ENCODE measurements at regions not wholly inside any gene's neighbourhood (a gene's known extent, or its start where the extent isn't known, plus 50 kb on each side); places are given as distances from the start of the nearest gene placed in this dataset.

DNA sequence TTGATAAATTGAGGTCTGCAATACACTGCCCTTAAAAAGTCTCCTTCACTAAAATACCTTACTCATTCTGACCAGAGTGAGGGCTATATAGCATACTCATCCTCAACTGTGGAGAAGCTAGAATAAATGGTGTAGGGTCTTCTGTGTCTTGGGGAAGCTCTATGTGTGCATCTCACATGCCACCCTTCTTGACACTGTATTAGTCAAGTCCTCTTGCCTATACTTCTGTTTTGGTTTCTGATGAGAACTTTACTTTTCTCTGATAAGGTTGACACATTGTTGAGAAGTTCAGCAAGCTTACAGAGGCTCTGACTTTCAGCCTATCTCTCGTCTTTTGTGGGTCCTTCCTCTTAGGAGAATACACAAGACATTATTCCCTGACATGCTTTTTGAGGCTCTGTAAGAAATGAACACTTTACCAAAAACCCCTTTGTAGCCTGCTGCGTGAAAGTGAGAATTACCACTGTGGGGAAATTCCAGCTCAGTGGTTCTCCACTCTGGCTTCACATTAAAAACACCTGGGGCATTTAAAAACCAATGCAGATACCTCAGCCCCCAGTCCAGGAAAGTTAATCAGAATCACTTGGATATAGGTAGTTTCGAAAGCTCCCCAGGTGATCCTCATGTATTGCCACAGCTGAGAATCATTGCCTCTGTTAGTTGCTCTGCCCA, 372.1 kb upstream of the HS3ST5 start:
- H3K4me1 ChIP-seq = no peaks in the 10 kb centered on the region
- no peaks in the 10 kb centered on the region for H3K27me3 ChIP-seq
- H3K9me3 ChIP-seq = no peaks in the 10 kb centered on the region
- DNase-seq = no peak
- intact Hi-C loops (cut with DNase I; ENCODE audit: low total_unique reads) = no loop called here
- no peak overlapping the region for H3K4me3 ChIP-seq
- TF ChIP-seq, protein P1, sequence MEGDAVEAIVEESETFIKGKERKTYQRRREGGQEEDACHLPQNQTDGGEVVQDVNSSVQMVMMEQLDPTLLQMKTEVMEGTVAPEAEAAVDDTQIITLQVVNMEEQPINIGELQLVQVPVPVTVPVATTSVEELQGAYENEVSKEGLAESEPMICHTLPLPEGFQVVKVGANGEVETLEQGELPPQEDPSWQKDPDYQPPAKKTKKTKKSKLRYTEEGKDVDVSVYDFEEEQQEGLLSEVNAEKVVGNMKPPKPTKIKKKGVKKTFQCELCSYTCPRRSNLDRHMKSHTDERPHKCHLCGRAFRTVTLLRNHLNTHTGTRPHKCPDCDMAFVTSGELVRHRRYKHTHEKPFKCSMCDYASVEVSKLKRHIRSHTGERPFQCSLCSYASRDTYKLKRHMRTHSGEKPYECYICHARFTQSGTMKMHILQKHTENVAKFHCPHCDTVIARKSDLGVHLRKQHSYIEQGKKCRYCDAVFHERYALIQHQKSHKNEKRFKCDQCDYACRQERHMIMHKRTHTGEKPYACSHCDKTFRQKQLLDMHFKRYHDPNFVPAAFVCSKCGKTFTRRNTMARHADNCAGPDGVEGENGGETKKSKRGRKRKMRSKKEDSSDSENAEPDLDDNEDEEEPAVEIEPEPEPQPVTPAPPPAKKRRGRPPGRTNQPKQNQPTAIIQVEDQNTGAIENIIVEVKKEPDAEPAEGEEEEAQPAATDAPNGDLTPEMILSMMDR (IDR thresholded peaks at IDR 0.05) = no peak
- no peak overlapping the region for H3K27ac ChIP-seq
- no peaks in the 10 kb centered on the region for H3K36me3 ChIP-seq

DNA sequence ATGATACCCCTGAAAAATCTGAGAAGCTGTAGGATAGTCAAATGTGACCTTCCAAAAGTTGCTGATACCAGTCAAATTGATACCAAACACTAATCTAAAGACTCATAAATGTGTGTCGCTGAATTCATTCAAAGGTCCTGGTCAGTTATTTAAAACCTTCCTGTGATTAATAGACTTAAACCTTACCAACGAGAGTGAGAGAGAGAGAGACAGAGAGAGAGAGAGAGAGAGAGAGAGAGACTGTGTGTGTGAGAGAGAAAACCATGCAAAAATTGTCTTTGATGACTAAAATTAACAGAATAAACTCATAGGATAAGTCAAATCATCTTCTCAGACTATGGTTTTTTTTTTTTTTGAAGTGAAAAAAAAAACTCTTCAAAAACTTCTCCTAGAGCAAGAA, 370.9 kb upstream of the HS3ST5 start:
- Histone ChIP-seq H3K27me3 (no peaks in the 10 kb centered on the region), H3K27ac (no peak overlapping the region), H3K4me3 (no peak overlapping the region), H3K9me3 (no peaks in the 10 kb centered on the region), H3K4me1 (no peaks in the 10 kb centered on the region), H3K36me3 (no peaks in the 10 kb centered on the region)
- intact Hi-C loops (cut with DNase I; ENCODE audit: low total_unique reads) = no loop called here
- no peak for DNase-seq
- TF ChIP-seq, protein P1 (IDR thresholded peaks at IDR 0.05) = no peak

DNA sequence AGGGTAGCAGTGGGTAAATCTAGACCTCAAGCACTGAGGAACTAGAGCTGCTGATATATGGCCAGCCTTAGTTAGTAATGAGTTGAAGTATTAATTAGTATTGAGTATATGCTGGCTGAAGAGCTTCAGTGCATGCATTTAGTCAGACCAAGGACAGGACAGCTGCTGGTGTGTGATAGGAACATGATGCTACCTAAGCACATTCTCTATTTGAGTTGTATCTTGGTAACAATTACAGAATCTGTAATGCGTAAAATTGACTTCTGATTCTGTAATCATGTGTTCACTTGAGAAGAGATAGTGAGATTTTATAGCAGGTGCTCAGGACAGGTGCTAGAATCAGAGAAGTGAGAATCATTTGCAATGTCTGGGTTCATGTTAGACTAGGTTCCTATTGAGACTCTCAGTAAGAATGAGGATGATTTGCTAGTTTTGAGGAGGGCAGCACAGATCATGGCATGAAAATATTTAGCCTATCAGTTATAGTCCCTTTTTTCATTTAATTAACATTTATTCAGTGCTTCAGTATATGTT, 369.4 kb upstream of the HS3ST5 start:
- Histone ChIP-seq H3K4me3 (no peak overlapping the region), H3K36me3 (no peaks in the 10 kb centered on the region), H3K27me3 (no peaks in the 10 kb centered on the region), H3K27ac (no peak overlapping the region), H3K9me3 (no peaks in the 10 kb centered on the region), H3K4me1 (no peaks in the 10 kb centered on the region)
- TF ChIP-seq, protein P1 (IDR thresholded peaks at IDR 0.05) = no peak
- intact Hi-C loops (cut with DNase I; ENCODE audit: low total_unique reads) = no loop called here
- DNase-seq = no peak

DNA sequence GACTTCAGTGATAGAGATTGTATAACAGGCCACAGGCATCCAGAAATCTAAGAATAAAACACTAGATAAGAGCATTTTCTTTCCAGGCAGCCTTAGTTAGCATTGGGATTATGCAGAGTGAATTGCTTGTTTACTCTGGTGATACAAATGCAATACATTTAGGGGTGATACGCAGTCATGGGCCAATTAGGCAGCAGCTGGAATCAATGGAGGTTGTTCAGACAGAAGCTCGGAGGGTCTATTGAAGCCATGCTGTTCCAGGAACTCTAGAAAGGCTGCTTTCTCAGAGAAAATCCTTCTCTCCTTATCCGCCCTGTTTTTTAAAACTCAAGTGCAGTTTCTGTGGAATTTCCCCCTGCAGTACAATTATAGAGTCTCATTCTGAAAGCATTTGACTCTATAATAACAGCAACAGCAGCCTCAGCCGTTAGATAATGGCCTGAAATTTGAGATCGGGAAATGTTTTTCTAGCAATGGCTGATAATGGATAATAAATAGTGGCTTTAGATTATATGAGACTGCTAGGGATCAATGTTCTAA, 364.3 kb upstream of the HS3ST5 start:
- Histone ChIP-seq H3K27ac (no peak overlapping the region), H3K27me3 (no peaks in the 10 kb centered on the region), H3K4me3 (no peak overlapping the region), H3K9me3 (no peaks in the 10 kb centered on the region), H3K4me1 (no peaks in the 10 kb centered on the region), H3K36me3 (no peaks in the 10 kb centered on the region)
- TF ChIP-seq, protein P1 (IDR thresholded peaks at IDR 0.05) = no peak
- intact Hi-C loops (cut with DNase I; ENCODE audit: low total_unique reads) = no loop called here
- no peak for DNase-seq

DNA sequence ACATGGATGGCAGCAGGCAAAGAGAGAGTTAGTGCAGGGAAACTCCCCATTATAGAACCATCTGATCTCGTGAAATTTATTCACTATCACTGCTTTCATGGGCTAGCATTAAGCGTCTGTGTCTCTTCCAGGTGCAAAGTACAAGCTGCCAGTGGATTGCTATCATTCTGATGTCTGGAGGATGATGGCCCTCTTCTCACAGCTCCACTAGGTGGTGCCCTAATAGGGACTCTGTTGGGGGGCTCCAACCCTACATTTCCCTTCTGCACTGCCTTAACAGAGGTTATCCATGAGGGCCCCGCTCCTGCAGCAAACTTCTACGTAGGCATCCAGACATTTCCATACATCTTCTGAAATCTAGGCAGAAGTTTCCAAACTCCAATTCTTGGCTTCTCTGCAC, 347.8 kb upstream of the HS3ST5 start:
- H3K9me3 ChIP-seq = no peaks in the 10 kb centered on the region
- no peak overlapping the region for H3K4me3 ChIP-seq
- H3K27ac ChIP-seq = no peak overlapping the region
- TF ChIP-seq, protein P1 (IDR thresholded peaks at IDR 0.05) = no peak
- intact Hi-C loops (cut with DNase I; ENCODE audit: low total_unique reads) = no loop called here
- no peaks in the 10 kb centered on the region for H3K4me1 ChIP-seq
- no peak for DNase-seq
- H3K36me3 ChIP-seq = no peaks in the 10 kb centered on the region
- no peaks in the 10 kb centered on the region for H3K27me3 ChIP-seq
